IMR-90 (cell line): ENCODE measurements at regions not wholly inside any gene's neighbourhood (a gene's known extent, or its start where the extent isn't known, plus 50 kb on each side); places are given as distances from the start of the nearest gene placed in this dataset.
"Not testable (repeated sequence)": the region's sequence is repeated elsewhere in the genome, so short reads cannot be mapped to it uniquely, and the experiment has no call there.

ENCODE experiments used
- BHLHE40 ChIP-seq: fragments of 150-350 bp; IDR thresholded peaks from 2 replicates; pipeline ENCODE4 v1.6.1; 2016; ENCODE audit warnings: mild to moderate bottlenecking, low read depth, low read length
- CEBPB ChIP-seq: IDR thresholded peaks from 2 replicates; pipeline ENCODE4 v1.6.1; 2012; ENCODE audit warnings: low read depth, low read length, improper control_type of control experiment
- CHD1 ChIP-seq: IDR thresholded peaks from 2 replicates; pipeline ENCODE4 v1.6.1; 2012; ENCODE audit warnings: low read depth, low read length, improper control_type of control experiment
- CTCF ChIP-seq: conservative IDR thresholded peaks from 2 replicates; pipeline ENCODE4 v1.5.1; 2012; ENCODE audit warnings: mild to moderate bottlenecking, low read depth, low read length, improper control_type of control experiment
- ELK1 ChIP-seq: fragments of 150-350 bp; IDR thresholded peaks from 2 replicates; pipeline ENCODE4 v1.6.1; 2016; ENCODE audit warnings: low read depth, mild to moderate bottlenecking, low read length, moderate library complexity, borderline replicate concordance
- MAFK ChIP-seq: IDR thresholded peaks from 2 replicates; pipeline ENCODE4 v1.6.1; 2012; ENCODE audit warnings: low read depth, low read length, improper control_type of control experiment
- MAZ ChIP-seq: IDR thresholded peaks from 2 replicates; pipeline ENCODE4 v1.6.1; 2012; ENCODE audit warnings: low read depth, mild to moderate bottlenecking, low read length, improper control_type of control experiment, moderate library complexity, borderline replicate concordance
- MXI1 ChIP-seq: IDR thresholded peaks from 2 replicates; pipeline ENCODE4 v1.6.1; 2012; ENCODE audit warnings: low read depth, mild to moderate bottlenecking, low read length, moderate library complexity, borderline replicate concordance
- POLR2A ChIP-seq: IDR thresholded peaks from 2 replicates; pipeline ENCODE4 v1.6.1; 2012; ENCODE audit warnings: mild to moderate bottlenecking, low read depth, low read length
- RAD21 ChIP-seq: IDR thresholded peaks from 2 replicates; pipeline ENCODE4 v1.6.1; 2012; ENCODE audit warnings: low read length, improper control_type of control experiment
- RCOR1 ChIP-seq: IDR thresholded peaks from 2 replicates; pipeline ENCODE4 v1.6.1; 2012; ENCODE audit warnings: mild to moderate bottlenecking, low read length, improper control_type of control experiment; ENCODE audit not compliant: insufficient replicate concordance
- RFX5 ChIP-seq: IDR thresholded peaks from 2 replicates; pipeline ENCODE4 v1.8.0; 2012; ENCODE audit warnings: low read depth, mild to moderate bottlenecking, low read length, moderate library complexity
- SMC3 ChIP-seq: fragments of 150-350 bp; IDR thresholded peaks from 2 replicates; pipeline ENCODE4 v1.6.1; 2016; ENCODE audit warnings: low read depth, mild to moderate bottlenecking, antibody characterized with exemption, low read length, moderate library complexity
- TF ChIP-seq, protein P1 (sequence below): fragments of 150-350 bp; IDR thresholded peaks from 2 replicates; pipeline ENCODE4 v1.6.1; 2017; ENCODE audit warnings: mild to moderate bottlenecking, antibody characterized with exemption, low read length, low read depth

DNA sequence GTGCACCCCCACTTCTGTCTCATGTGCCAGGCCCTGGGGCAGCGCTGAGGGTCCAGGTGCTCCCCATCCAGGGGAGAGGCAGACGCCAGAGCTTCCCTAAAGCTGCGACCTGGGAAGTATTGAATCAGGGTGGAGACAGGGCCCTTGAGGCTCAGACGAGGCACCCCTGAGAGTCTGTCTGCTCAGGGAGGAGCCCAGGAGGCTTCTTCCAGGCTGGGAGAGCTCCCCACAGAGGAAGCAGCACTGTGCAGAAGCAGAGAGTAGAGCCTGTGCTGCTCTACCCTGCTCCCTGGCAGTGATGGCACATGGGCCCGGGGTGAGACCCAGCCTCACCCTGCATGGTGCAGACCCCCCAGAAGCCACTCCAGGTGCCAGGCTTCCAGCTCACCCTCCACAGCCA is 116.3 kb upstream of the MTLN start:
- not testable (repeated sequence) for TF ChIP-seq RAD21, CTCF, RFX5, POLR2A, MXI1, BHLHE40, MAZ, RCOR1, MAFK, CEBPB, CHD1, SMC3, ELK1
- TF ChIP-seq, protein P1, sequence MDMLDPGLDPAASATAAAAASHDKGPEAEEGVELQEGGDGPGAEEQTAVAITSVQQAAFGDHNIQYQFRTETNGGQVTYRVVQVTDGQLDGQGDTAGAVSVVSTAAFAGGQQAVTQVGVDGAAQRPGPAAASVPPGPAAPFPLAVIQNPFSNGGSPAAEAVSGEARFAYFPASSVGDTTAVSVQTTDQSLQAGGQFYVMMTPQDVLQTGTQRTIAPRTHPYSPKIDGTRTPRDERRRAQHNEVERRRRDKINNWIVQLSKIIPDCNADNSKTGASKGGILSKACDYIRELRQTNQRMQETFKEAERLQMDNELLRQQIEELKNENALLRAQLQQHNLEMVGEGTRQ = not testable (repeated sequence)
